Liver (tissue), 3 donors: ENCODE measurements at regions not wholly inside any gene's neighbourhood (a gene's known extent, or its start where the extent isn't known, plus 50 kb on each side); places are given as distances from the start of the nearest gene placed in this dataset.

Experiments
- EGR1 ChIP-seq, 2 donors: IDR thresholded peaks; 2 replicates each; pipeline ENCODE4 v1.6.1; 2016 to 2018; ENCODE audit warnings: antibody characterized with exemption in 2 of 2, low read depth in 2 of 2
- FOXA1 ChIP-seq: IDR thresholded peaks from 2 replicates; pipeline ENCODE4 v1.6.1; 2016; ENCODE audit warnings: antibody characterized with exemption
- GABPA ChIP-seq, 2 donors: IDR thresholded peaks in 1 of 2; conservative IDR thresholded peaks in 1 of 2; 2 replicates each; pipeline ENCODE4 v1.6.1; 2016; ENCODE audit warnings: antibody characterized with exemption in 2 of 2, mild to moderate bottlenecking in 1 of 2, moderate library complexity in 1 of 2
- RXRA ChIP-seq, 2 donors: IDR thresholded peaks; 2 replicates each; pipeline ENCODE4 v1.6.1; 2017 to 2018; ENCODE audit warnings: antibody characterized with exemption in 2 of 2, mild to moderate bottlenecking in 1 of 2
- TF ChIP-seq, protein P1 (sequence below): fragments of 150-350 bp; IDR thresholded peaks from 2 replicates; pipeline ENCODE4 v1.5.1; 2017; ENCODE audit warnings: improper control_type of control experiment, low read depth, low read length; ENCODE audit not compliant: missing input control
- donor health status: healthy.
- donor health status: healthy.

DNA sequence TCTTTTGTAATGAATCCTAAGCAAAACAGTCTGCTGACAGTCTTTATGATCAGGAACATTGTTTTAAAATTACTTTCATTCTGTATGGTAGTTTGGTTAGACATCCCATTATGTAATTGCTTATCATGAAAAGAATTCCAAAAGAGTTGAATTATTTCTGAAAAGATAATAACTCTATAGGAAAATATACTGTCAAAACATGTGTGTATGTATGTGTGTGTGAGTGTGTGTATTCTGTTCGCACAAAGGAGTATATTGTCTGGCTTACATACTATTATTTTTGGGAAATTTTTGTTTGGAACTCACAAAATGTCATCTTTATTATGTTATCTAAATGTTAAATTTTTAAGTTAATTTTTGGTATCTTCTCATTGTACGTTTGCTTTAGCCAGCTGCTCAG is 1075.9 kb downstream of the ZPLD1 start:
- TF ChIP-seq, protein P1, sequence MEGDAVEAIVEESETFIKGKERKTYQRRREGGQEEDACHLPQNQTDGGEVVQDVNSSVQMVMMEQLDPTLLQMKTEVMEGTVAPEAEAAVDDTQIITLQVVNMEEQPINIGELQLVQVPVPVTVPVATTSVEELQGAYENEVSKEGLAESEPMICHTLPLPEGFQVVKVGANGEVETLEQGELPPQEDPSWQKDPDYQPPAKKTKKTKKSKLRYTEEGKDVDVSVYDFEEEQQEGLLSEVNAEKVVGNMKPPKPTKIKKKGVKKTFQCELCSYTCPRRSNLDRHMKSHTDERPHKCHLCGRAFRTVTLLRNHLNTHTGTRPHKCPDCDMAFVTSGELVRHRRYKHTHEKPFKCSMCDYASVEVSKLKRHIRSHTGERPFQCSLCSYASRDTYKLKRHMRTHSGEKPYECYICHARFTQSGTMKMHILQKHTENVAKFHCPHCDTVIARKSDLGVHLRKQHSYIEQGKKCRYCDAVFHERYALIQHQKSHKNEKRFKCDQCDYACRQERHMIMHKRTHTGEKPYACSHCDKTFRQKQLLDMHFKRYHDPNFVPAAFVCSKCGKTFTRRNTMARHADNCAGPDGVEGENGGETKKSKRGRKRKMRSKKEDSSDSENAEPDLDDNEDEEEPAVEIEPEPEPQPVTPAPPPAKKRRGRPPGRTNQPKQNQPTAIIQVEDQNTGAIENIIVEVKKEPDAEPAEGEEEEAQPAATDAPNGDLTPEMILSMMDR: no peak
- TF ChIP-seq FOXA1 (no peak), GABPA (IDR thresholded peaks at IDR 0.05 in 1 of 2, conservative IDR thresholded peaks at IDR 0.05 in 1 of 2) (no peak), EGR1 (IDR thresholded peaks at IDR 0.05; ENCODE audit: low read depth in 2 of 2) (no peak), RXRA (IDR thresholded peaks at IDR 0.05) (no peak)
